Panc1 (cell line): ENCODE measurements at regions not wholly inside any gene's neighbourhood (a gene's known extent, or its start where the extent isn't known, plus 50 kb on each side); places are given as distances from the start of the nearest gene placed in this dataset.

ENCODE experiments used
- ATAC-seq: fragments of 200-7000 bp; cut with Tn5 transposase; 2 replicates; pipeline ENCODE4 v1.9.1; 2020; ENCODE audit warnings: mild to moderate bottlenecking, moderate library complexity
- BruUV-seq: library from RNA; stranded (reverse); fragments of 400-500 nt; replicated peaks from 2 replicates; lab custom pipeline; 2021; lab: Mats Ljungman, UMichigan
- CTCF ChIA-PET: fragments of 300-600 bp; sonication (Branson Sonifier 250); formaldehyde crosslinking; loops from one replicate; lab custom pipeline; 2022; ENCODE audit warnings: antibody characterized with exemption; lab: Charles Lee
- POLR2A ChIA-PET: fragments of 300-600 bp; sonication (Branson Sonifier 250); formaldehyde crosslinking; loops from one replicate; lab custom pipeline; 2022; ENCODE audit warnings: antibody characterized with exemption; lab: Charles Lee
- DNase-seq: peaks from one replicate; pipeline ENCODE4 v3.0.0-alpha.2; 2010; ENCODE audit warnings: low read depth, low spot score
- H3K27ac ChIP-seq: 2 replicates; pipeline ENCODE4 v1.5.1; 2011; ENCODE audit warnings: mild to moderate bottlenecking, low read length, inconsistent platforms
- H3K27me3 ChIP-seq: fragments of 200-500 bp; sonication (Bioruptor generic); 2 replicates; pipeline ENCODE4 v1.6.0; 2014; ENCODE audit warnings: low read length, inconsistent platforms; ENCODE audit not compliant: control insufficient read depth, insufficient read depth
- H3K36me3 ChIP-seq: fragments of 200-500 bp; sonication (Bioruptor generic); 2 replicates; pipeline ENCODE4 v1.5.1; 2014; ENCODE audit warnings: inconsistent platforms, mild to moderate bottlenecking, low read length, moderate library complexity; ENCODE audit not compliant: control insufficient read depth, insufficient read depth
- H3K4me1 ChIP-seq: 2 replicates; pipeline ENCODE4 v1.5.1; 2011; ENCODE audit warnings: inconsistent platforms, mild to moderate bottlenecking, low read length, moderate library complexity; ENCODE audit not compliant: control insufficient read depth, insufficient read depth
- H3K4me3 ChIP-seq, 2 experiments: 2 replicates each; pipeline ENCODE4 v1.5.1; 2011 to 2012; ENCODE audit warnings: low read depth in 2 of 2, low read length in 2 of 2, mild to moderate bottlenecking in 2 of 2, inconsistent platforms in 1 of 2, moderate library complexity in 1 of 2
- H3K9me3 ChIP-seq: fragments of 200-500 bp; sonication (Bioruptor generic); 2 replicates; pipeline ENCODE4 v1.5.1; 2014; ENCODE audit warnings: low read depth, mild to moderate bottlenecking, inconsistent platforms, low read length, moderate library complexity; ENCODE audit not compliant: control insufficient read depth, insufficient read depth
- POLR2AphosphoS5 ChIP-seq: IDR thresholded peaks from 2 replicates; pipeline ENCODE4 v1.6.1; 2012; ENCODE audit warnings: mild to moderate bottlenecking, low read depth, low read length, moderate library complexity
- SIN3A ChIP-seq: IDR thresholded peaks from 2 replicates; pipeline ENCODE4 v1.6.1; 2012; ENCODE audit warnings: low read depth, mild to moderate bottlenecking, low read length, moderate library complexity, borderline replicate concordance; ENCODE audit not compliant: insufficient read depth
- TCF7L2 ChIP-seq: IDR thresholded peaks from 2 replicates; pipeline ENCODE4 v1.6.1; 2011; ENCODE audit warnings: mild to moderate bottlenecking, low read depth, low read length, inconsistent platforms
- in situ Hi-C: cut with HindIII; loops from 2 replicates; pipeline ENCODE4 v1.10.0; 2016; ENCODE audit warnings: low sequenced_read_pairs, low pct_unique_long_range_greater_than_20kb
- intact Hi-C: fragments of 100-400 bp; cut with micrococcal nuclease; formaldehyde crosslinking; loops from one replicate; pipeline ENCODE4 v1.10.0; 2022; ENCODE audit not compliant: unreplicated experiment
- TF ChIP-seq, protein P1 (sequence below): fragments of 450-650 bp; IDR thresholded peaks from 2 replicates; pipeline ENCODE4 v1.5.1; 2017; ENCODE audit warnings: mild to moderate bottlenecking
- TF ChIP-seq, protein P2 (sequence below), 2 experiments: IDR thresholded peaks; 2 replicates each; pipeline ENCODE4 v1.6.1; 2011 to 2012; ENCODE audit warnings: low read depth in 2 of 2, control low read depth in 1 of 2, low read length in 1 of 2, mild to moderate bottlenecking in 1 of 2, moderate library complexity in 1 of 2; ENCODE audit not compliant: insufficient read depth in 1 of 2

GRCh38 chr6:140677781-140678528 is 1303.5 kb upstream of the CITED2 start:
- TF ChIP-seq, protein P1, sequence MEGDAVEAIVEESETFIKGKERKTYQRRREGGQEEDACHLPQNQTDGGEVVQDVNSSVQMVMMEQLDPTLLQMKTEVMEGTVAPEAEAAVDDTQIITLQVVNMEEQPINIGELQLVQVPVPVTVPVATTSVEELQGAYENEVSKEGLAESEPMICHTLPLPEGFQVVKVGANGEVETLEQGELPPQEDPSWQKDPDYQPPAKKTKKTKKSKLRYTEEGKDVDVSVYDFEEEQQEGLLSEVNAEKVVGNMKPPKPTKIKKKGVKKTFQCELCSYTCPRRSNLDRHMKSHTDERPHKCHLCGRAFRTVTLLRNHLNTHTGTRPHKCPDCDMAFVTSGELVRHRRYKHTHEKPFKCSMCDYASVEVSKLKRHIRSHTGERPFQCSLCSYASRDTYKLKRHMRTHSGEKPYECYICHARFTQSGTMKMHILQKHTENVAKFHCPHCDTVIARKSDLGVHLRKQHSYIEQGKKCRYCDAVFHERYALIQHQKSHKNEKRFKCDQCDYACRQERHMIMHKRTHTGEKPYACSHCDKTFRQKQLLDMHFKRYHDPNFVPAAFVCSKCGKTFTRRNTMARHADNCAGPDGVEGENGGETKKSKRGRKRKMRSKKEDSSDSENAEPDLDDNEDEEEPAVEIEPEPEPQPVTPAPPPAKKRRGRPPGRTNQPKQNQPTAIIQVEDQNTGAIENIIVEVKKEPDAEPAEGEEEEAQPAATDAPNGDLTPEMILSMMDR, result no peak
- TF ChIP-seq TCF7L2, result no peak
- in situ Hi-C loops, result no loop called here
- no TSS peak for BruUV-seq
- Histone ChIP-seq H3K9me3 (no peaks in the 10 kb centered on the region), H3K4me3 (no peak overlapping the region), H3K36me3 (no peaks in the 10 kb centered on the region), H3K27ac (no peak overlapping the region), H3K4me1 (no peaks in the 10 kb centered on the region), H3K27me3 (no peaks in the 10 kb centered on the region)
- CTCF ChIA-PET, result no interaction called here
- intact Hi-C loops, result no loop called here
- ATAC-seq, result no peak
- DNase-seq, result no peak
- POLR2A ChIA-PET, result no interaction called here

- TF ChIP-seq POLR2AphosphoS5, result no peak
- TF ChIP-seq, protein P1, result peak; percentile 19; the same call in 1 of the 2 replicates
- intact Hi-C loops, result no loop called here
- no TSS peak for BruUV-seq
- DNase-seq, result no peak
- Histone ChIP-seq H3K4me3 (no peak overlapping the region), H3K27me3 (no peaks in the 10 kb centered on the region), H3K36me3 (no peaks in the 10 kb centered on the region), H3K27ac (no peak overlapping the region), H3K9me3 (no peaks in the 10 kb centered on the region), H3K4me1 (no peaks in the 10 kb centered on the region)
- no peak for ATAC-seq
- ChIA-PET CTCF (no interaction called here), POLR2A (no interaction called here)
- in situ Hi-C loops, result no loop called here
Measured at GRCh38 chr6:140671926-140672325, 1297.5 kb upstream of the CITED2 start.

- Histone ChIP-seq H3K4me3 (no peak overlapping the region), H3K27me3 (no peaks in the 10 kb centered on the region), H3K27ac (no peak overlapping the region), H3K4me1 (no peaks in the 10 kb centered on the region), H3K36me3 (no peaks in the 10 kb centered on the region), H3K9me3 (no peaks in the 10 kb centered on the region)
- ChIA-PET CTCF (no interaction called here), POLR2A (no interaction called here)
- BruUV-seq, result no TSS peak
- TF ChIP-seq, protein P1, result no peak
- no peak for TF ChIP-seq POLR2AphosphoS5
- TF ChIP-seq, protein P2, sequence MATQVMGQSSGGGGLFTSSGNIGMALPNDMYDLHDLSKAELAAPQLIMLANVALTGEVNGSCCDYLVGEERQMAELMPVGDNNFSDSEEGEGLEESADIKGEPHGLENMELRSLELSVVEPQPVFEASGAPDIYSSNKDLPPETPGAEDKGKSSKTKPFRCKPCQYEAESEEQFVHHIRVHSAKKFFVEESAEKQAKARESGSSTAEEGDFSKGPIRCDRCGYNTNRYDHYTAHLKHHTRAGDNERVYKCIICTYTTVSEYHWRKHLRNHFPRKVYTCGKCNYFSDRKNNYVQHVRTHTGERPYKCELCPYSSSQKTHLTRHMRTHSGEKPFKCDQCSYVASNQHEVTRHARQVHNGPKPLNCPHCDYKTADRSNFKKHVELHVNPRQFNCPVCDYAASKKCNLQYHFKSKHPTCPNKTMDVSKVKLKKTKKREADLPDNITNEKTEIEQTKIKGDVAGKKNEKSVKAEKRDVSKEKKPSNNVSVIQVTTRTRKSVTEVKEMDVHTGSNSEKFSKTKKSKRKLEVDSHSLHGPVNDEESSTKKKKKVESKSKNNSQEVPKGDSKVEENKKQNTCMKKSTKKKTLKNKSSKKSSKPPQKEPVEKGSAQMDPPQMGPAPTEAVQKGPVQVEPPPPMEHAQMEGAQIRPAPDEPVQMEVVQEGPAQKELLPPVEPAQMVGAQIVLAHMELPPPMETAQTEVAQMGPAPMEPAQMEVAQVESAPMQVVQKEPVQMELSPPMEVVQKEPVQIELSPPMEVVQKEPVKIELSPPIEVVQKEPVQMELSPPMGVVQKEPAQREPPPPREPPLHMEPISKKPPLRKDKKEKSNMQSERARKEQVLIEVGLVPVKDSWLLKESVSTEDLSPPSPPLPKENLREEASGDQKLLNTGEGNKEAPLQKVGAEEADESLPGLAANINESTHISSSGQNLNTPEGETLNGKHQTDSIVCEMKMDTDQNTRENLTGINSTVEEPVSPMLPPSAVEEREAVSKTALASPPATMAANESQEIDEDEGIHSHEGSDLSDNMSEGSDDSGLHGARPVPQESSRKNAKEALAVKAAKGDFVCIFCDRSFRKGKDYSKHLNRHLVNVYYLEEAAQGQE (IDR thresholded peaks at IDR 0.05; ENCODE audit: insufficient read depth in 1 of 2, low read depth in 2 of 2, low read length in 1 of 2), result no peak
- TF ChIP-seq SIN3A, result no peak
- TF ChIP-seq TCF7L2, result no peak
- ATAC-seq, result no peak
- in situ Hi-C loops (no loop called here), intact Hi-C loops (no loop called here)
- DNase-seq, result no peak
Measured at GRCh38 chr6:140670021-140670420, 1295.6 kb upstream of the CITED2 start.
